ENCODE measurements at regions not wholly inside any gene's neighbourhood (a gene's known extent, or its start where the extent isn't known, plus 50 kb on each side); places are given as distances from the start of the nearest gene placed in this dataset.

GRCh38 chr11:13163158-13163557 lies 114.4 kb upstream of the BMAL1 start:
- no peak overlapping the region for H3K27ac Mint-ChIP-seq
- peaks cover 7% of the 10 kb centered on the region for H3K4me1 Mint-ChIP-seq
- no peak for DNase-seq (ENCODE audit: low spot score in 2 of 2, unreplicated experiment in 2 of 2)
- no peak for TF ChIP-seq CTCF (IDR thresholded peaks at IDR 0.05; ENCODE audit: unreplicated experiment)
- H3K27me3 Mint-ChIP-seq (ENCODE audit: low read depth), result peaks cover 2% of the 10 kb centered on the region
- no peak overlapping the region for H3K4me3 Mint-ChIP-seq
- peaks cover 3% of the 10 kb centered on the region for H3K9me3 Mint-ChIP-seq
- no peaks in the 10 kb centered on the region for H3K36me3 Mint-ChIP-seq

- TF ChIP-seq CTCF (IDR thresholded peaks at IDR 0.05; ENCODE audit: unreplicated experiment), result no peak
- H3K27ac Mint-ChIP-seq, result no peak overlapping the region
- H3K36me3 Mint-ChIP-seq, result no peaks in the 10 kb centered on the region
- no peaks in the 10 kb centered on the region for H3K27me3 Mint-ChIP-seq (ENCODE audit: low read depth)
- H3K4me1 Mint-ChIP-seq, result no peaks in the 10 kb centered on the region
- no peak for DNase-seq (ENCODE audit: low spot score in 2 of 2, unreplicated experiment in 2 of 2)
- no peaks in the 10 kb centered on the region for H3K9me3 Mint-ChIP-seq
- H3K4me3 Mint-ChIP-seq, result no peak overlapping the region
These were observed 111.6 kb upstream of the BMAL1 start for GRCh38 chr11:13166036-13166435.

- Mint-ChIP-seq H3K4me3 (no peak overlapping the region), H3K4me1 (no peaks in the 10 kb centered on the region), H3K27ac (no peak overlapping the region), H3K9me3 (no peaks in the 10 kb centered on the region), H3K36me3 (no peaks in the 10 kb centered on the region), H3K27me3 (ENCODE audit: low read depth) (no peaks in the 10 kb centered on the region)
- no peak for TF ChIP-seq CTCF (IDR thresholded peaks at IDR 0.05; ENCODE audit: unreplicated experiment)
- no peak for DNase-seq (ENCODE audit: low spot score in 2 of 2, unreplicated experiment in 2 of 2)
These were observed 109.3 kb upstream of the BMAL1 start for GRCh38 chr11:13168271-13168670.

GRCh38 chr11:13169709-13170108 lies 107.9 kb upstream of the BMAL1 start:
- H3K27ac Mint-ChIP-seq, result no peak overlapping the region
- no peaks in the 10 kb centered on the region for H3K27me3 Mint-ChIP-seq (ENCODE audit: low read depth)
- no peak for DNase-seq (ENCODE audit: low spot score in 2 of 2, unreplicated experiment in 2 of 2)
- H3K9me3 Mint-ChIP-seq, result no peaks in the 10 kb centered on the region
- H3K4me1 Mint-ChIP-seq, result no peaks in the 10 kb centered on the region
- H3K36me3 Mint-ChIP-seq, result no peaks in the 10 kb centered on the region
- H3K4me3 Mint-ChIP-seq, result no peak overlapping the region
- TF ChIP-seq CTCF (IDR thresholded peaks at IDR 0.05; ENCODE audit: unreplicated experiment), result no peak

- no peaks in the 10 kb centered on the region for H3K9me3 Mint-ChIP-seq
- no peak overlapping the region for H3K4me3 Mint-ChIP-seq
- DNase-seq (ENCODE audit: low spot score in 2 of 2, unreplicated experiment in 2 of 2), result no peak
- H3K4me1 Mint-ChIP-seq, result no peaks in the 10 kb centered on the region
- H3K27me3 Mint-ChIP-seq (ENCODE audit: low read depth), result no peaks in the 10 kb centered on the region
- H3K36me3 Mint-ChIP-seq, result no peaks in the 10 kb centered on the region
- H3K27ac Mint-ChIP-seq, result no peak overlapping the region
- TF ChIP-seq CTCF (IDR thresholded peaks at IDR 0.05; ENCODE audit: unreplicated experiment), result no peak
These were observed 103.5 kb upstream of the BMAL1 start for GRCh38 chr11:13174090-13174489.

All from mesothelial cell of epicardium (in vitro differentiated cells).